ENCODE measurements at regions not wholly inside any gene's neighbourhood (a gene's known extent, or its start where the extent isn't known, plus 50 kb on each side); places are given as distances from the start of the nearest gene placed in this dataset.
"Not testable (repeated sequence)": the region's sequence is repeated elsewhere in the genome, so short reads cannot be mapped to it uniquely, and the experiment has no call there.

DNA sequence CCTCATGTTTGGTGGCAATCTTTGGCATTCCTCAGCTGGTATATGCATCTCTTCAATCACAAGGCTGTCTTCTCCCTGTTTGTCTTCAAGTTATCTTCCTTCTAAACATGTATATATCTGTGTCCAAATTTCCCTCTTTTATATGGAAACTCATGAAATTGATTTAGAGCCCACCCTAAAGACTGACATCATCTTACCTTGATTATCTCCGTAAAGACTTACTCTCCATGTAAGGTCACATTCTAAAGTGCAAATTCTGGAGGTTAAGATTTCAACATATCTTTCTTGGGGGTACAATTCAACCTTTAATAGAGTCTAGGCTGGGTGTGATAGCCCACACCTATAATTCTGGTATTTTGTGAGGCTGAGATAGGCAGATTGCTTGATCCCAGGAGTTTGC lies 215.8 kb upstream of the LRRC4C start:
- in situ Hi-C loops (cut with HindIII; ENCODE audit: low sequenced_read_pairs) = no loop called here

- in situ Hi-C loops (cut with HindIII; ENCODE audit: low sequenced_read_pairs) = no loop called here
Measured at GRCh38 chr11:41713030-41713429, 253.6 kb upstream of the LRRC4C start.

- in situ Hi-C loops (cut with HindIII; ENCODE audit: low sequenced_read_pairs) = no loop called here
Measured at GRCh38 chr11:41714101-41714500, 254.6 kb upstream of the LRRC4C start.

- in situ Hi-C loops (cut with HindIII; ENCODE audit: low sequenced_read_pairs) = no loop called here
Measured at GRCh38 chr11:41716862-41717261, 257.4 kb upstream of the LRRC4C start.

GRCh38 chr11:41720761-41721160 lies 261.3 kb upstream of the LRRC4C start:
- in situ Hi-C loops (cut with HindIII; ENCODE audit: low sequenced_read_pairs) = no loop called here

DNA sequence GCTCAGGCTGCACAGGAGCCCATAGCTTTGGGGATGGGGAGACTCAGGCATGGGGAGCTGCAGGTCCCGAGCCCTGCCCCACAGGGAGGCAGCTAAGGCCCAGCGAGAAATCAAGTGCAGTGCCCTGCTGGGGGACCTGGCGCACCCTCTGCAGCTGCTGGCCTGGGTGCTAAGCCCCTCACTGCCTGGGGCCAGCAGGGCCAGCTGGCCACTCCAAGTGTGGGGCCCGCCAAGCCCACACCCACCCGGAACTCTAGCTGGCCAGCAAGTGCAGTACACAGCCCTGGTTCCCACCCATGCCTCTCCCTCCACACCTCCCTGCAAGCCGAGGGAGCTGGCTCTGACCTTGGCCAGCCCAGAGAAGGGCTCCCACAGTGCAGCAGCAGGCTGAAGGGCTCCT lies 268.7 kb upstream of the LRRC4C start:
- in situ Hi-C loops (cut with HindIII; ENCODE audit: low sequenced_read_pairs) = not testable (repeated sequence)

DNA sequence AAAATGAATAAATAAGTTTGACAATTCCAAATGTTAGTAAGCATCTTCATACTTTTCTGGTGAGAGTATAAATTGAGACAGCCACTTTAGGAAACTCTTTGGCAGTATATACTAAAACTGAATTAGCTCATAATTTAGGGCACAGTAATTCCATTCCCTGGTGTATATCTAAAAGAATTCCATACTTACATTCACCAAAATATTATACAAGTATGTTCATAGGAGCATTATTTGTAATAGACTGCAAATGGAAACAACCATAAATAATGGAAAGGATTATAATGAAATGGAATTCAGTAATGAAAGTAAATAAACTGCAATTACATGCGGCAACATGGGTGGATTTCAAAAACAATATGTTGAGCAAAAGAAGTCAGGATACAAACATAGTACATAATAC lies 315.8 kb upstream of the LRRC4C start:
- in situ Hi-C loops (cut with HindIII; ENCODE audit: low sequenced_read_pairs) = no loop called here

- in situ Hi-C loops (cut with HindIII; ENCODE audit: low sequenced_read_pairs) = no loop called here
Measured at GRCh38 chr11:41779401-41779960, 320.0 kb upstream of the LRRC4C start.

GRCh38 chr11:41781441-41781840 lies 322.0 kb upstream of the LRRC4C start:
- in situ Hi-C loops (cut with HindIII; ENCODE audit: low sequenced_read_pairs) = no loop called here

GRCh38 chr11:41784513-41785335 lies 325.3 kb upstream of the LRRC4C start:
- in situ Hi-C loops (cut with HindIII; ENCODE audit: low sequenced_read_pairs) = no loop called here

GRCh38 chr11:41786087-41786486 lies 326.6 kb upstream of the LRRC4C start:
- in situ Hi-C loops (cut with HindIII; ENCODE audit: low sequenced_read_pairs) = no loop called here

- in situ Hi-C loops (cut with HindIII; ENCODE audit: low sequenced_read_pairs) = no loop called here
Measured at GRCh38 chr11:41788177-41788576, 328.7 kb upstream of the LRRC4C start.

DNA sequence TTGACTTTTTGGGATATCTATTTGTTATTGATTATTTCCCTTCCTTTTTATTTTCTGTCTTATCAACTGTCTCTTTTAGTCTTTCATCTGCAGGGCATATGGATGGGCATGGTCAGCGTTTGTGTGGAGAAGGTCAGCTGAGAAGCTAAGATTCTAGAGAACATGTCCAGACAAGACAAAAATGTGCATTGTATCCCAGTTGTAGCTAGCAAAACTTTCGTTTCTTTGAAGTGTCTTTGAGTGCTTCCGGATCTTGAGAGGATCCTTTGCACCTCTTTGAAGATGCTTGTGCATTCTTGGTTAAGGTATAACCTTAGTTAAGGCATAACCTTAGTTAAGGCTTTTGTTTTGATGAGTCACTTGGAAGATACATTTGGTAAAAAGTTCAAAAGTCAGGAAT lies 329.9 kb upstream of the LRRC4C start:
- in situ Hi-C loops (cut with HindIII; ENCODE audit: low sequenced_read_pairs) = no loop called here

DNA sequence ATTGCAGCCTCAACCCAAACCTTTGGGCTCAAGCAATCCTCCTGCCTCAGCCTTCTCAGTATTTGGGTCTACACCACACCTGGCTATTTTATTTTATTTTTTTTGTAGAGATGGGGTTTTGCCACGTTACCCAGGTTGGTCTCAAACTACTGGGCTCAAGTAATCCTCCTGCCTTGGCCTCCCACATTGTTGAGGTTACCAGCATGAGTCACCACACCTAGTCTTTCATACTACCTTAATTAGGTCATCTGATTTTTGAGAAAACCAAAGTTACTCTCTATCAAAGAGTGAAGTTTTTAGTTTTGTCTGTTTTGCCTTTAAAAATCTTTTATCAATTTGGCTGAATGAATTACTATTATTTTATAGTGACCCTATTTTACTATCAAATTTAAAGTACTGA lies 335.6 kb upstream of the LRRC4C start:
- in situ Hi-C loops (cut with HindIII; ENCODE audit: low sequenced_read_pairs) = no loop called here

DNA sequence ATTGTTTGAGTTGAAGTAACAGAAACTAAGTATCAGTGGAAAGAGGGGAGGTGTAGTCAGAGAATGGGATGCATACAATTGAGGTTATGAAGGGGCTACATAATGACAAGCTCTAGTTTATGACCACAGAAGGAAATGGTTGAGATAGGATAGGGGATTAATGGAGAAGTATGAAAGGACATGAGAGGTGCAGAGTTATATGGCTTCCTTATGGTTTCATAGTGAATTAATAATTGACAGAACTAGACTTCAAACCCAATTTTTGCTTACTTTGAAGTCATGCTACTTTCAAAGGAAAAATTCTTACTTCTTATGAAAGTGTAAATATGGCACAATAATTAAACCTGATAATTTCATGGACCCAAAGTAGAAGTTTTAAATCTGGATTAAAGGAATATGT lies 340.3 kb upstream of the LRRC4C start:
- in situ Hi-C loops (cut with HindIII; ENCODE audit: low sequenced_read_pairs) = no loop called here

DNA sequence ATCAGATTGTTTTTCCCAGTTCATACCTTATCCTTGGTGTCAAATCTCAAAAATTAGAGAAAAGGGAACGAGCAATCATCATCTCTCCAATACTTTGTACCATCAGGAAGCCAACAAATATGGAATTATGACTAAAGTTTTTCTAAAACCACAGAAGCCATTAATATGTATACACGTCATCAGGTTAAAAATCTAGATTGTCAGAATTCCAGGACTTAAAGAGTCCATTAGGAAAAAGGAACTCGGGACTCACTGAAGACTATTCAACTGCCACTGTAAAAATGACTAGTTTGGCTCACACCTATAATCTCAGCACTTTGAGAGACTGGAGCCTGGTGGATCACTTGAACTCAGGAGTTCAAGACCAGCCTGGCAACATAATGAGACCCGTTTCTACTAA lies 344.4 kb upstream of the LRRC4C start:
- in situ Hi-C loops (cut with HindIII; ENCODE audit: low sequenced_read_pairs) = no loop called here

- in situ Hi-C loops (cut with HindIII; ENCODE audit: low sequenced_read_pairs) = no loop called here
Measured at GRCh38 chr11:41816396-41816795, 356.9 kb upstream of the LRRC4C start.

DNA sequence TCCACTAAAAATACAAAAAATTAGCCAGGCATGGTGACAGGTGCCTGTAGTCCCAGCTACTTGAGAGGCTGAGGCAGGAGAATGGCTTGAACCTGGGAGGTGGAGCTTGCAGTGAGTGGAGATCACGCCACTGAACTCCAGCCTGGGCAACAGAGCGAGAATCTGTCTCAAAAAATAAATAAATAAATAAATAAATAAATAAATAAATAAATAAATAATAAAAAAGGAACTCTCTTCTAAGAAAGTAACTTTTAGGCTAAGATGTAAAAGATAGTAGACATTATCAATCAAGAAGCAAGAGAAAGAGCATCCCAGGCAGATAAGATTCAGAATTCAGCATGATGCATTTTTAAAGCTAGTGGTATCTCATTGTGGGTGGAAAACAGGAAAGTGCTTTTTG lies 364.8 kb upstream of the LRRC4C start:
- in situ Hi-C loops (cut with HindIII; ENCODE audit: low sequenced_read_pairs) = not testable (repeated sequence)

DNA sequence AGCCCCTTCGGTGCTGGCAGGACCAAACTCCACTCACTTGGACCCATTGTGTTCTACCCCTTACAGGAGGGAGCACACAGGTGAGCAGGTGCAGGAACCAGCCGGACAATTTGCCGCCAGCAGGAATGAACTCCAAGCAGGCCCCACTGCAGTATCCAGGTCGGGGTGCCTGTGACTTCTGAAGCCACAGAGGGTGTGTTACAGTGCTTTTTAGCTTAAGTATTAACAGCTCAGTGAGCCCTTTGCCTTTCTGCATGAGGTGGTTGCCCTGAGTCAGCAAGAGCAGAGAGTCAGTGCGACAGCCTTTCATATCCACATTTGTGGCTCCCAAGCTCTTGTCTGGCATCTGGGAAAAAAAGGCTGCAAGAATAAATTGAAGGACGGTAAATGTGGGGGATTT lies 366.6 kb upstream of the LRRC4C start:
- in situ Hi-C loops (cut with HindIII; ENCODE audit: low sequenced_read_pairs) = no loop called here

DNA sequence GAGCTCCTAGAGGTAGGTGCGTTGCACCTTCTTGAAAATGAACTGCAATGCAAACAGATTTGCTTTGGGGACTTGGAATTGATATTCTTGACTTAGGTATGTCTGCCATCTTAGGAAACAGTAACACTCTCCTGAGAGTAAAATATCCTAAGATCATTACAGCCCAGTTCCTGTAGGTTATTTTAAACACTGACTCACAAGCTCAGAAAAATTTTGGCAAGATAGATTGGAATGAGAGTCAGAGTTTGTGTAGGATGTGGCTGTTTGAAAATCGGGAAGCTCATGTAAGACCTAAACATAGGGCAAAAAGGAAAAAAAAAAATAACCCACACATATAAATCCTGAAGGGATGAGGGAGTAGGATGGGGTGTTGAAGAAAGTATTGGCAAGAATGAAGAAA lies 377.0 kb upstream of the LRRC4C start:
- in situ Hi-C loops (cut with HindIII; ENCODE audit: low sequenced_read_pairs) = no loop called here

DNA sequence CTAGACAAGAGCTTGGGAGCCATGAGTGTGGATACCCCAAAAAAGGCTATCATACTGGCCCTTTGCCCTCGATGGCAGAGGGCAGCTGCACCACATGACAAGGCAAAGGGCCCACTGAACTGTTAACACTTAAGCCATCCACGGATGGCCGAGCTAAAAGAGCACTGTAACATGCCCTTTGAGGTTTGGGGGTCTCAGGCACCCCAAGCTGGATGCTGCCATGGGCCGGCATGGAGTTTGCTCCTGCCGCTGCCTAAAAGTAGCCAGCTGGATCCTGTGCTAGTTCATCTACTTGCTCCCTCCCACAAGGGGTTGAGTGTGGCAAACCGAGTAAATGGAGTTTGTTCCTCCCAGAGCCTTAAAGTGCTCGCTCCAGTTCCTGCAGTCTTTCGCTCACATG lies 383.2 kb upstream of the LRRC4C start:
- in situ Hi-C loops (cut with HindIII; ENCODE audit: low sequenced_read_pairs) = no loop called here

DNA sequence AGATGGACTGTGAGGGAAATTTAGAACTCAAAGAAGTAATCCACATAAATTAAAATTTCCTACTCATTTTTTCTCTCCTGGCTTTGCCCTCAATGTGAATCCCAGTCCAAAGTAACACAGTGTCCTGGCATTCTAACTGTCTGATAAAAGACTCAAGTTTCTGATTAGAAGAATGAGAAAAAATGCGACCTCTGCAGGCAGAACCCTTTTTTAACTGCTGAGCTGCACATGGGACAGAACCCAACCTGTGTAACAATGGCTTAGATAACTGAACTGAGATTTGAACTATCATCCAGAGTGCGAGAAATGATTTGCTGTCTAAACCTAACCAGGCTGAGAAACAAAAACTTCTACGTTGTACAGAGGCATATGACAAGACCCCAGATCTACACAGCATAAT lies 385.6 kb upstream of the LRRC4C start:
- in situ Hi-C loops (cut with HindIII; ENCODE audit: low sequenced_read_pairs) = no loop called here

GRCh38 chr11:41848349-41848748 lies 388.9 kb upstream of the LRRC4C start:
- in situ Hi-C loops (cut with HindIII; ENCODE audit: low sequenced_read_pairs) = no loop called here

Data from endothelial cell of hepatic sinusoid (primary cell).